A673 (cell line): ENCODE measurements at regions not wholly inside any gene's neighbourhood (a gene's known extent, or its start where the extent isn't known, plus 50 kb on each side); places are given as distances from the start of the nearest gene placed in this dataset.

Experiments
- BruUV-seq: library from RNA; stranded (reverse); fragments of 400-500 nt; replicated peaks from 2 replicates; lab custom pipeline; 2021; lab: Mats Ljungman, UMichigan
- CTCF ChIA-PET: fragments of 300-600 bp; sonication (Branson Sonifier 250); formaldehyde crosslinking; loops from one replicate; lab custom pipeline; 2022; ENCODE audit warnings: antibody characterized with exemption; lab: Charles Lee
- POLR2A ChIA-PET: fragments of 300-600 bp; sonication (Branson Sonifier 250); formaldehyde crosslinking; loops from one replicate; lab custom pipeline; 2022; ENCODE audit warnings: antibody characterized with exemption; ENCODE audit not compliant: low non-redundant PET; lab: Charles Lee
- DNase-seq: peaks from one replicate; pipeline ENCODE4 v3.0.0-alpha.2; 2015; ENCODE audit warnings: low spot score
- H3K27ac ChIP-seq: fragments of 200-600 bp; sonication (generic); 2 replicates; pipeline ENCODE4 v1.5.1; 2016; ENCODE audit warnings: mixed run types, low read depth, mild to moderate bottlenecking, mixed read lengths, antibody characterized with exemption, low read length; ENCODE audit not compliant: poor library complexity, severe bottlenecking
- H3K27me3 ChIP-seq: fragments of 200-600 bp; sonication (generic); replicated peaks from 2 replicates; pipeline ENCODE4 v1.6.1; 2017; ENCODE audit warnings: mixed run types, low read depth, mild to moderate bottlenecking, mixed read lengths, antibody characterized with exemption, low read length; ENCODE audit not compliant: insufficient read depth, poor library complexity
- H3K36me3 ChIP-seq: fragments of 200-600 bp; sonication (generic); 2 replicates; pipeline ENCODE4 v1.6.1; 2016; ENCODE audit warnings: mixed run types, mild to moderate bottlenecking, mixed read lengths, antibody characterized with exemption, low read length; ENCODE audit not compliant: insufficient read depth, poor library complexity, severe bottlenecking
- H3K4me1 ChIP-seq: fragments of 200-600 bp; sonication (generic); 2 replicates; pipeline ENCODE4 v1.6.1; 2017; ENCODE audit warnings: mixed run types, mild to moderate bottlenecking, mixed read lengths, antibody characterized with exemption, low read length; ENCODE audit not compliant: insufficient read depth, poor library complexity, severe bottlenecking
- H3K4me3 ChIP-seq: fragments of 200-600 bp; sonication (generic); 2 replicates; pipeline ENCODE4 v1.5.1; 2016; ENCODE audit warnings: low read depth, mixed run types, mild to moderate bottlenecking, mixed read lengths, low read length; ENCODE audit not compliant: poor library complexity, severe bottlenecking
- H3K9me3 ChIP-seq: fragments of 200-600 bp; sonication (generic); 2 replicates; pipeline ENCODE4 v1.6.1; 2016; ENCODE audit warnings: mixed run types, low read depth, mild to moderate bottlenecking, mixed read lengths, antibody characterized with exemption, low read length; ENCODE audit not compliant: poor library complexity, severe bottlenecking
- CTCF ChIP-seq: fragments of 300-800, 200-600 bp; sonication (generic); conservative IDR thresholded peaks from 2 replicates; pipeline ENCODE4 v1.5.1; 2017; ENCODE audit warnings: low read depth, mild to moderate bottlenecking, antibody characterized with exemption, low read length, moderate library complexity, mixed read lengths
- EZH2 ChIP-seq: fragments of 200-600 bp; sonication (generic); IDR thresholded peaks from 2 replicates; pipeline ENCODE4 v1.6.1; 2017; ENCODE audit warnings: borderline replicate concordance, low read depth, mild to moderate bottlenecking, mixed read lengths, antibody characterized with exemption, low read length; ENCODE audit not compliant: poor library complexity, severe bottlenecking
- intact Hi-C: fragments of 100-400 bp; cut with micrococcal nuclease; formaldehyde crosslinking; loops from one replicate; pipeline ENCODE4 v1.10.0; 2022; ENCODE audit not compliant: unreplicated experiment

GRCh38 chr6:108774555-108774954 lies 73.7 kb upstream of the ARMC2 start:
- DNase-seq: no peak
- no peaks in the 10 kb centered on the region for H3K27me3 ChIP-seq
- ChIA-PET POLR2A (no interaction called here), CTCF (no interaction called here)
- intact Hi-C loops: no loop called here
- TF ChIP-seq EZH2 (no peak), CTCF (no peak)
- H3K27ac ChIP-seq: no peak overlapping the region
- peaks cover 4% of the 10 kb centered on the region for H3K4me1 ChIP-seq
- no peaks in the 10 kb centered on the region for H3K36me3 ChIP-seq
- H3K9me3 ChIP-seq: no peaks in the 10 kb centered on the region
- no TSS peak for BruUV-seq
- H3K4me3 ChIP-seq: no peak overlapping the region

GRCh38 chr6:108777536-108777935 lies 70.7 kb upstream of the ARMC2 start:
- CTCF ChIA-PET: no interaction called here
- intact Hi-C loops: no loop called here
- Histone ChIP-seq H3K4me1 (peaks cover 18% of the 10 kb centered on the region), H3K9me3 (no peaks in the 10 kb centered on the region), H3K27ac (no peak overlapping the region), H3K4me3 (no peak overlapping the region), H3K27me3 (no peaks in the 10 kb centered on the region), H3K36me3 (no peaks in the 10 kb centered on the region)
- no TSS peak for BruUV-seq
- TF ChIP-seq CTCF (no peak), EZH2 (no peak)
- POLR2A ChIA-PET: no interaction called here
- no peak for DNase-seq

- no TSS peak for BruUV-seq
- Histone ChIP-seq H3K36me3 (no peaks in the 10 kb centered on the region), H3K9me3 (no peaks in the 10 kb centered on the region), H3K4me3 (no peak overlapping the region), H3K27me3 (no peaks in the 10 kb centered on the region), H3K27ac (no peak overlapping the region), H3K4me1 (peaks cover 18% of the 10 kb centered on the region)
- CTCF ChIA-PET: no interaction called here
- no peak for DNase-seq
- POLR2A ChIA-PET: no interaction called here
- TF ChIP-seq EZH2 (no peak), CTCF (no peak)
- intact Hi-C loops: no loop called here
Observed at GRCh38 chr6:108778421-108779186, 69.6 kb upstream of the ARMC2 start.
